ENCODE measurements at regions not wholly inside any gene's neighbourhood (a gene's known extent, or its start where the extent isn't known, plus 50 kb on each side); places are given as distances from the start of the nearest gene placed in this dataset.

GRCh38 chr11:116478669-116479668, 293.8 kb downstream of the BUD13 start:
- no peaks in the 10 kb centered on the region for H3K9me3 ChIP-seq
- WGBS, 2 donors, result 67 to 76% methylated on average over 7 of the region's 7 CpGs
- no peaks in the 10 kb centered on the region for H3K27me3 ChIP-seq
- TF ChIP-seq POLR2A (IDR thresholded peaks at IDR 0.05), result no peak
- TF ChIP-seq CTCF (IDR thresholded peaks at IDR 0.05), result no peak
- no peaks in the 10 kb centered on the region for H3K36me3 ChIP-seq (ENCODE audit: low read depth, missing control alignments)
- intact Hi-C loops (cut with DNase I; ENCODE audit: low total_unique reads), result no loop called here
- peaks cover 18% of the 10 kb centered on the region for H3K4me1 ChIP-seq
- peak; percentile 46 for DNase-seq
- H3K27ac ChIP-seq, result peak overlapping the region in 1 of 2 donors; percentile 20
- no peak overlapping the region for H3K4me3 ChIP-seq

DNA sequence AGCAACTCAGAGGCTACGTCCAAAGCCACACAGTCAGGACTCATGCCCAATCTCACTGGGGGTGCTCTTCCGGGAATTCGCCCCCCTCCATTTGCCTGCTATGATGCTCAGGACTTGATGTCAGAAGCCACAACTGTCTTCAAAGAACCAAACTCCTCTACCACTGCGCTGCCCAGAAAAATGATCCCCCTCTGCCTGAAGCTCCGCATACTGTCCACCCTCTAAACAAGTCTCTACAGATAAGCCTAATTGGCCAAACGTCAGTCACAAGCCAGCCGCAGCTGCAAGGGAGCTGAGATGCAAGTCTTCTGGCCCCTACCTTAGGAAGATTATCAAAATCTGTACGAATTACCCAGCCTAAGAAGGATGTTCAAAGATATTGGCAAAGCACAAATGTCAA, 294.6 kb downstream of the BUD13 start:
- 52 to 56% methylated on average over 8 of the region's 8 CpGs for WGBS, 2 donors
- H3K27ac ChIP-seq, result peak overlapping the region in 1 of 2 donors; percentile 44
- TF ChIP-seq POLR2A (IDR thresholded peaks at IDR 0.05) (no peak), CTCF (IDR thresholded peaks at IDR 0.05) (no peak)
- H3K4me1 ChIP-seq, result peaks cover 18% of the 10 kb centered on the region
- peak; percentile 42 for DNase-seq
- no peak overlapping the region for H3K4me3 ChIP-seq
- H3K9me3 ChIP-seq, result no peaks in the 10 kb centered on the region
- intact Hi-C loops (cut with DNase I; ENCODE audit: low total_unique reads), result no loop called here
- H3K36me3 ChIP-seq (ENCODE audit: low read depth, missing control alignments), result no peaks in the 10 kb centered on the region
- no peaks in the 10 kb centered on the region for H3K27me3 ChIP-seq

- no peak for DNase-seq
- intact Hi-C loops (cut with DNase I; ENCODE audit: low total_unique reads), result no loop called here
- no peak for TF ChIP-seq POLR2A (IDR thresholded peaks at IDR 0.05)
- no peak for TF ChIP-seq CTCF (IDR thresholded peaks at IDR 0.05)
Measured at GRCh38 chr11:116473790-116474346, 298.9 kb downstream of the BUD13 start.

DNA sequence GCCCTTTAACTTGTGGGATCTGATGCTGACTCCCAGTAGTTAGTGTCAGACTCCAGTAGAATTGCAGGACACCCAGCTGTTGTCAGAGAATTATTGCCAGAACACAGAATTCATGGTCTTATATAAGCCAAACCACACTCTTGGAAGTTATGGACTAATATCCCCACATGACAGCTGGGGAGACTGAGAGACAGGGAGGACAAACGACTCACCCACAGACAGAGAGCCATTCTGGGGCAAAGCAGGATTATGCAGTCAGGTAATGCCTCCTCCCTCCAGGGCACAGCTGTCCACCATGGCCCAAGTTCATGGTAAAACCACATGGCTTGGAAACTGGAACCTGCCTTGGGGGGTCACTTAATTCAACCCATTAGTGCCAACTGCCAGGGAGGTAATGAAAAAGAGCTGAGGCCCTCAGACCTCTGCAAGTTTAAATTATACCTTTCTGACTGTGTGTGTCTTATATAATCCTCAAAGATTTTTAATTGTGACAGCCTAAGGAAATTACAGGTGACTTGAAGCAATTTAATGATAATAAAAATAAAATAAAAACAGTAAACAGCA, 299.5 kb downstream of the BUD13 start:
- 47% methylated on average over 1 of the region's 1 CpG; no CpG with 5 or more reads in 1 of the 2 donors for WGBS, 2 donors
- no peak overlapping the region for H3K27ac ChIP-seq
- H3K4me3 ChIP-seq, result no peak overlapping the region
- DNase-seq, result no peak
- H3K36me3 ChIP-seq (ENCODE audit: low read depth, missing control alignments), result no peaks in the 10 kb centered on the region
- TF ChIP-seq CTCF (IDR thresholded peaks at IDR 0.05) (no peak), POLR2A (IDR thresholded peaks at IDR 0.05) (no peak)
- H3K27me3 ChIP-seq, result no peaks in the 10 kb centered on the region
- intact Hi-C loops (cut with DNase I; ENCODE audit: low total_unique reads), result no loop called here
- peaks cover 23% of the 10 kb centered on the region for H3K4me1 ChIP-seq
- H3K9me3 ChIP-seq, result no peaks in the 10 kb centered on the region

More at GRCh38 chr11:116473790-116474346, 298.9 kb downstream of the BUD13 start:
- H3K4me1 ChIP-seq, result peaks cover 28% of the 10 kb centered on the region
- no peak overlapping the region for H3K4me3 ChIP-seq
- no peaks in the 10 kb centered on the region for H3K36me3 ChIP-seq (ENCODE audit: low read depth, missing control alignments)
- H3K27me3 ChIP-seq, result no peaks in the 10 kb centered on the region
- H3K27ac ChIP-seq, result no peak overlapping the region
- no peaks in the 10 kb centered on the region for H3K9me3 ChIP-seq
- 80 to 81% methylated on average over 3 of the region's 3 CpGs for WGBS, 2 donors
